CMK (cell line): ENCODE measurements at regions not wholly inside any gene's neighbourhood (a gene's known extent, or its start where the extent isn't known, plus 50 kb on each side); places are given as distances from the start of the nearest gene placed in this dataset.

Source experiments
- DNase-seq: peaks from one replicate; pipeline ENCODE4 v3.0.0-alpha.2; 2010; ENCODE audit warnings: low read depth

GRCh38 chr9:135239100-135239768 lies 151.8 kb downstream of the OLFM1 start:
- no peak for DNase-seq

DNA sequence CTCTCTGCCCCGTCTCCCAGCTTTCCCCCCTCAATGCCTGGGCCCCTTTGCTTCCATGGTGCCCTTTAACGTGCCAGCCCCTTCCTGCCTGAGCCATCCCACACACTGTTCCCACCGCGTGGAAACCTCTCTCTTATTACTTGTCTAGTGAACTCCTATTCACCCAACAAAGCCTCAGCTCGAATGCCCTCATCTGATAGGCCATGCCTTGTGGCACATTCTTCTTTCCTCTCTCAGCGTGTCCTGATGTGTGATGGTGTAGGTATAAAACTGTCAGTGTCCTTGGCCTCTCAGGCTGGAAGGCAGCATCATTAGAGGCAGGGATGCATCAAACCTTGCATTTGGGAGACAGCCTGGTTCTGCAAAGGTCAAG lies 152.3 kb downstream of the OLFM1 start:
- DNase-seq: no peak

GRCh38 chr9:135240222-135240621 lies 152.8 kb downstream of the OLFM1 start:
- DNase-seq: peak; percentile 18

- DNase-seq: no peak
Measured at GRCh38 chr9:135240871-135241311, 153.4 kb downstream of the OLFM1 start.

DNA sequence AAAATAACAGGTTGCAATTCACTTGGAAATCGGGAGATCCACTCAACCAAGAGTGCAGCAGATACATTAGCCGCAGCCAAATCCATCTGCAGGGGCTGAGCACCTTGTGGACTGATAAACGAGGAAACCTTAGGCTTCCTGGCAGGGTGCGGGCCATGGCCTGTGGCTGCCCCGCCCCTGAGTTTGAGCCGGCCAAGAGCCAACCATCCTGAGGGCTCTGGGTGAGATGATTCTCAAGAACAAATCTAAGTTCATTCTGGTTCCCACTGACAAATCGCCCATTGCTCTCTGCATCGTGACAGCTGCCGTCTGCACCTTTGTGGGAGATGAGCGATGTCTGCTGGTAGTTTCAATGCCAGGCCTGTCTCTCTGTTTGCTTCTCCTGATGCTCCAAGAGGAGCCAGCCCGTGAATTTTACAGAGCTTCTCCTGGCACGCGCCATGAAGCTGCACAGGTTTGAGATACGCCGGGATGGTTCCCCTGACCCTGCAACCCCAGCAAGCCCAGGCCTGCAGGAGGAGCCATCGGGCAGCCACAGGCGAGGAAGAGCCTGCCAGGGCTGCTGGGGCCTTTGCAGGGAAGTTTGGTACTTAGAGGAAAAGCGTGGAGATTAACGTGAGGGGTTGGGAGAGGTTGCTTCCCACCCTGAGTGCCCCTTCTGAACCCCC lies 154.0 kb downstream of the OLFM1 start:
- DNase-seq: no peak

- no peak for DNase-seq
Measured at GRCh38 chr9:135242049-135242396, 154.6 kb downstream of the OLFM1 start.

- no peak for DNase-seq
Measured at GRCh38 chr9:135242406-135242805, 154.9 kb downstream of the OLFM1 start.

DNA sequence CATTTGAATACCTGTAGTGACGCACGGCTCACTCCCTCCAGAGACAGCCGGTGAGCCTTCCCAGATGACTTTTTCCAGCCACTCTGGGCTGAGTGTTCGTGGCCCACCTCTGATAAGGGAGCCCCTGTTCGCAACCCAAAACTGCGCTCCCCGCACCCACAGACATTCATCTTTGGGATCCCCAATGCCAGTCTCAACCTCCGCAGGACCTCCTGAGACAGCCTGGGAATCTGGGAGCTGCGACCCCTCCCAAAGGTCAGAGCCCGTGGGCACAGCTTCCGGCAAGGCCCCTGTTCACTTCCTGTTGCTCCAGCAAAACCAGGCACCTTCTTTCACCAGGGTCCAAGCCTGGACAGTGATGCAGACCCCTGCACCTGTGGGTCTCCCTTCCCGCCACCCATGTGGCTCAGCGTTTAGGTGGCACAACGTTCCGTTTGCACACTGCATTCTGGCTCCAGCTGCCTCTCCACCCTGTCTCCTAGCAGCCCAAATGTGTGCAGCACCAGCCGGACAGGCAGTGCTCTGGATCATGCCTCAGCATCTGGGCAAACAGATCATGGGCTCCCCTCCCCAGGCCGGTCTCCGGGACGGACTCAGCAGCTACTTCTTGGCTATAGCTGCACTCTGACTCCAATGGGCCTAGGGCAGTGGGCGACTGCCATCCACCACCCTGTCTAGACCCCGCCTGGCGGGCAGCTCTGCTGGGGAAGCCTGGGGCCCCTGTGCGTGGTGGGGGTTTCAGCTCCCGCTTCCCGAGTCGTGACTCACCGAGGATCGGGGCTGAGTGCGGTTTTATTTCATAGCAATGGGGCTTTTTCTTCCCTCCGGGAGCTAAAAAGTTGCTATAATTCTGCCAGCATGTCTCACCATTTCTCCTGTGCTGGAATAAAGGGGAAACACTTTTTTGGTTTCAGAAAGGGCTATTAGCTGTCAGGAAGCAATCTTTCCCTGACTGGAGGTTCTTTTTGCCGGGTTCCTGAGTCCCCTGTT lies 156.0 kb downstream of the OLFM1 start:
- no peak for DNase-seq

GRCh38 chr9:135244271-135245221 lies 157.1 kb downstream of the OLFM1 start:
- no peak for DNase-seq

DNA sequence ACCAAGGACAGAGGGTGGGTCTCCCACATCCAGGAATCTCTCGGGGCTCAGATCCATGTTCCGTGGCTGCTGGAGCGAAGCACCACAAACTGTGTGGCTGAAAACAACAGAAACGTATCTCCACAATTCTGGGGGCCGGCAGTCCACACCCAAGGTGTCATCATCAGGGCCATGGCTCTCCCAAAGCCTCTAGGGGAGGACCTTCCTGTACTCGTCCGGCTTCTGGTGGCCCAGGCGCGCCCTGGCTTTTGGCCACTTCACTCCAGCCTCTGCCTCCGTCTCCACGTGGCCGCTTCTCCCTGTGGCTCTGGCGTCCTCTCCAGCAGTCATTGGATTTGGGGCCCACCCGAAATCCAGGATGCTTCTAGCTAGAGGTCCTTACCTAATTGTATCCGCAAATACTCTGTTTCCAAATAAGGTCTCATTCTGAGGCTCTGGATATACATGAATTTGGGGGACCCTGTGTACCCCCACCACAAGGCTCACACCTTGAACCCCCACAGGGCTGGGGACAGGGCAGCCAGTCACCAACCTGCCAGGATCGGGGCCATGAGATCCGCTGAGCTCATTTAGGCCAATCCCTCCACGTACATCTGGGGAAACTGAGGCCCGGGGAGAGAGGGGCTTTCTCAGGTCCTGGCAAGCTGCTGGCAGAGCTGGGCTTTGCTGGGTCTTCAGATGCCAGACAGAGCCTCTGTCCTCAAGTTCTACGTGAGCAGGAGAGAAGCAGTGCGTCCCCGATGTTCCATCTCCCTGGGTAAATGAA lies 158.2 kb downstream of the OLFM1 start:
- no peak for DNase-seq

- DNase-seq: no peak
Measured at GRCh38 chr9:135246248-135247205, 159.1 kb downstream of the OLFM1 start.

- DNase-seq: no peak
Measured at GRCh38 chr9:135247227-135247930, 159.9 kb downstream of the OLFM1 start.

GRCh38 chr9:135248111-135248510 lies 160.6 kb downstream of the OLFM1 start:
- DNase-seq: no peak

- DNase-seq: no peak
Measured at GRCh38 chr9:135248721-135249120, 161.3 kb downstream of the OLFM1 start.

- DNase-seq: no peak
Measured at GRCh38 chr9:135249191-135249590, 161.7 kb downstream of the OLFM1 start.

DNA sequence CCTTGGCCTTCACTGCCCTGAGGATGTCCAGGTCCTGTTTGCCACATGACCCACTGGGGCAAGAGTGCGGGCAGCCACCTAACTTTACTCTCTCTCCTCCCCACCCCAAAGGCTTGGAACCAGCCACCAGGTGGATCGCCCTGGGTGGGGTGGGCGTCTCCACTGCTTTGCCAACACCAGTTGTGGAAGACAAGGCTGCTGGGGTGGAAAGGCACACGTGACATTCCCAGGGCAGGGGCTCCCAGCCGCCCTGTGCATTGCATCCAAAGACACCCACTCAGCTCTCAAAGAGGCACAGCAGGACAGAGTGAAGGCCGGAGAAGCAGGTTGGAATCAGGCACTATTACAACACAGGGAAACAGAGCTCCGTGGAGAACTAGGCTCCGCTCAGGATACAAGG lies 162.2 kb downstream of the OLFM1 start:
- no peak for DNase-seq

DNA sequence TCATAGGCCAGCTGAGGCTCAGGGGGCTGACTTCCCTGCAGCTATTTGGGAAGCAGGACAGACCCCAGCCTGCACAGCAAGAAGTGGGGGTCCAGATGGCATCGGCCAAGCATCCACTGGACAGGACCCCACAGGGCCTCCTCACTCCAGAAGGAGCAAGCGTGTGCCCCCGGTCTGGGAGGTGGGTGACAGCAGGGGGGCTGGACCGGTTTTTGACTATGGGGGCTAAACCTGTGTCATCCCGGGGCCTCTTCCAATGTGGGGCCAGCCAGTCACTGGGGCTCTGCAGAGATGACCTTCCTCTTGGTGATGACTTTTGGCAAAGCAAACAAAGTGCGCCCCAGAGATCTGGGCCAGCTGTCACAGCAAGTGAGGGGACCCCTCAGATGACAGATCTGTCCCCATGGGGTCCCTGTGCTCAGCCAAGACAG lies 163.9 kb downstream of the OLFM1 start:
- DNase-seq: no peak

DNA sequence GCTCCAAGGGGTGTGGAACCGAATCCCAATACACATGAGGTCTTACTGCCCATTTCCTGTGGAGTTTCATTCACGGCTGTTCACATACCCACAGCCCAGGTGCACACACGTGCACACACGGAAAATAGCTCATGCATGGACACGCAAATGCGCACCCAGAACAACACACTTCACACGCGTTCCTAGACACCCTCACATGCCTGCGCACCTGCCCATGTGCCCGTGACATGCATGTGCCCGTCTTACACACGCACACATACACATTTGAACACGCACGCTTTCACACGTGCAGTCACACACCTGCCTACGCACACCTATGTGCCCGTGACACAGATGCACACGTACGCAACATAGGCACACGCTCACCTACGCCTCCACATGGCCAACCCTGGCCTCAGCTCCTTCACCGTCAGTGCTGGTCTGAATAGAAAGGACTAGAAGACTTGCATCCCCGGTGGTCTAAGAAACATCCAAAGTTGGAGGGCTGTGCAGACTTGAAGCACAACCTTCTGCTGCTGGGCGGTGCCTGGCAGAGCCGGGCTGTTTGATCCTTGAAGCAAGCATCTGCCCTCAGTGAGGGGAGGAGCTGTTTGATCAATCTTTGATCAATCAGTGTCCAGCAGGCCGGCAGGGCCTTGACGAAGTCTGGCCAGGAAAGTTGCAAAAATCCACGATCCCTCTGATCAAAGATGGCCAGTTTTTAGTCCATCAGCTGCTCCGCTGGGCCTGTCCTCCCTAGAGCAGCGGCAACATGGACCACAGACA lies 164.7 kb downstream of the OLFM1 start:
- no peak for DNase-seq
